ENCODE measurements at regions not wholly inside any gene's neighbourhood (a gene's known extent, or its start where the extent isn't known, plus 50 kb on each side); places are given as distances from the start of the nearest gene placed in this dataset.

DNA sequence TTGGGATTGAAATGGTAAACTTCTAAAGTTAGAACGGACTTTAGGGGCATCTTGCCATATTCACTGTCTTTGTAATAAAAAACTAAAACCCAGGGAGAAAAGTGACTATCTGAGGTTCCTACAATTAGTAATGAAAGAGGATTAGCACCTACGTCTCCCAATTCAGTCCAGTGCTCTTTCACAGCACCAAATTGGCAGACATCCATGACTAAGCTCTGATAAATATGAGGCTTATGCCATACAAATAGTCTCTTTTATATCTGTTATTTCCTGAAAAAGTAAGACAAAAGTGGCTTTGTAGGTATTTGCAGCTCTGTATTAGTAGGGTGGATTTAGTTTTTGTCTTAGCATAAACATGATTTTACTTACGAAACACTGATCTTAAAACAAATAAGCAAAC is 315.0 kb upstream of the NRIP1 start:
- Histone ChIP-seq H3K4me3 (no peak overlapping the region), H3K36me3 (no peaks in the 10 kb centered on the region), H3K9me3 (no peaks in the 10 kb centered on the region), H3K27ac (no peak overlapping the region), H3K4me1 (no peaks in the 10 kb centered on the region), H3K27me3 (no peaks in the 10 kb centered on the region)
- 78 to 82% methylated on average over 3 of the region's 3 CpGs for WGBS, 2 donors
- TF ChIP-seq, protein P1, sequence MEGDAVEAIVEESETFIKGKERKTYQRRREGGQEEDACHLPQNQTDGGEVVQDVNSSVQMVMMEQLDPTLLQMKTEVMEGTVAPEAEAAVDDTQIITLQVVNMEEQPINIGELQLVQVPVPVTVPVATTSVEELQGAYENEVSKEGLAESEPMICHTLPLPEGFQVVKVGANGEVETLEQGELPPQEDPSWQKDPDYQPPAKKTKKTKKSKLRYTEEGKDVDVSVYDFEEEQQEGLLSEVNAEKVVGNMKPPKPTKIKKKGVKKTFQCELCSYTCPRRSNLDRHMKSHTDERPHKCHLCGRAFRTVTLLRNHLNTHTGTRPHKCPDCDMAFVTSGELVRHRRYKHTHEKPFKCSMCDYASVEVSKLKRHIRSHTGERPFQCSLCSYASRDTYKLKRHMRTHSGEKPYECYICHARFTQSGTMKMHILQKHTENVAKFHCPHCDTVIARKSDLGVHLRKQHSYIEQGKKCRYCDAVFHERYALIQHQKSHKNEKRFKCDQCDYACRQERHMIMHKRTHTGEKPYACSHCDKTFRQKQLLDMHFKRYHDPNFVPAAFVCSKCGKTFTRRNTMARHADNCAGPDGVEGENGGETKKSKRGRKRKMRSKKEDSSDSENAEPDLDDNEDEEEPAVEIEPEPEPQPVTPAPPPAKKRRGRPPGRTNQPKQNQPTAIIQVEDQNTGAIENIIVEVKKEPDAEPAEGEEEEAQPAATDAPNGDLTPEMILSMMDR (IDR thresholded peaks at IDR 0.05) = no peak
- TF ChIP-seq EP300 (IDR thresholded peaks at IDR 0.05) = no peak
- no peak for TF ChIP-seq POLR2A (IDR thresholded peaks at IDR 0.05)
- TF ChIP-seq POLR2AphosphoS5 (IDR thresholded peaks at IDR 0.05) = no peak
- no peak for DNase-seq
- intact Hi-C loops (cut with DNase I) = no loop called here

DNA sequence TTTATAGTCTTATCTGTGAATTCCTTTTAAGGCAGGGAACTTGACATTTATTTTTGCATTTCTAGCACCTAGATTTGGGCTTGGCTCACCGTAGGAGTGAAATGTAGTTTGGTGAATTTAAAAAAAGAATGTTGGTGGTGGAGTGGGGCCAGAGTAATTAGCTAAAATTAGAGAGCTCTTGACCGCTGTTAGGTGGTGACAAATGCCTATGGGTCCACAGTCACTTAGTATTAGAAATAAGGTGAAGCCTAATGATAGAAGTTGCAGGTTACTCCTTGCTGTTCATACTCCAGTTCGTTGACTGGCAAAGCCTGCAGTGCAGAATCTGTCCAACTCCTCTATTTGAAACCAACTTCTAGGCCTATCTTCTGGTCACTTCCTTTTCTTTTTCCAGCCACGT is 318.8 kb upstream of the NRIP1 start:
- Histone ChIP-seq H3K36me3 (no peaks in the 10 kb centered on the region), H3K9me3 (no peaks in the 10 kb centered on the region), H3K4me1 (no peaks in the 10 kb centered on the region), H3K27ac (no peak overlapping the region), H3K4me3 (no peak overlapping the region), H3K27me3 (no peaks in the 10 kb centered on the region)
- TF ChIP-seq, protein P1 (IDR thresholded peaks at IDR 0.05) = no peak
- TF ChIP-seq POLR2AphosphoS5 (IDR thresholded peaks at IDR 0.05) = no peak
- TF ChIP-seq POLR2A (IDR thresholded peaks at IDR 0.05) = no peak
- no peak for TF ChIP-seq EP300 (IDR thresholded peaks at IDR 0.05)
- no peak for DNase-seq
- 82 to 88% methylated on average over 4 of the region's 4 CpGs for WGBS, 2 donors
- intact Hi-C loops (cut with DNase I) = no loop called here

DNA sequence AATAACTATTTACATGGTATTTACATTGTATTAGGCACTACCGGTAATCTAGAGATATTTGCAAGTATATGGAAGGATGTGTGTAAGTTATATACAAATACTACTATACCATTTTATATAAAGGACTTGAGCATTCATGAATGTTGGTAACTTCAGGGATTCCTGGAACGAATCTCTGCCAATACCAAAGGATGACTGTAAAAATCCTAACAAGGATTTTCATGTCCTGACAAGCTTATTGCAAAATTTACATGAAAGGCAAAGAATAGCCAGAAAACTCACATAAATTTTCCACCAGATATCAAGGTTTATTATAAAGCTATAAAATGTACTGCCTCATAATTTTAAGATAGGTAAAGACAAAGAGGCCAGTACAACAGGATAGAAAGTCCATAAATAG is 325.2 kb upstream of the NRIP1 start:
- TF ChIP-seq POLR2AphosphoS5 (IDR thresholded peaks at IDR 0.05) (no peak), EP300 (IDR thresholded peaks at IDR 0.05) (no peak), POLR2A (IDR thresholded peaks at IDR 0.05) (no peak)
- TF ChIP-seq, protein P1 (IDR thresholded peaks at IDR 0.05) = no peak
- Histone ChIP-seq H3K4me3 (no peak overlapping the region), H3K36me3 (no peaks in the 10 kb centered on the region), H3K4me1 (no peaks in the 10 kb centered on the region), H3K27ac (no peak overlapping the region), H3K9me3 (no peaks in the 10 kb centered on the region), H3K27me3 (no peaks in the 10 kb centered on the region)
- DNase-seq = no peak
- intact Hi-C loops (cut with DNase I) = no loop called here
- WGBS, 2 donors = 79 to 85% methylated on average over 2 of the region's 2 CpGs

DNA sequence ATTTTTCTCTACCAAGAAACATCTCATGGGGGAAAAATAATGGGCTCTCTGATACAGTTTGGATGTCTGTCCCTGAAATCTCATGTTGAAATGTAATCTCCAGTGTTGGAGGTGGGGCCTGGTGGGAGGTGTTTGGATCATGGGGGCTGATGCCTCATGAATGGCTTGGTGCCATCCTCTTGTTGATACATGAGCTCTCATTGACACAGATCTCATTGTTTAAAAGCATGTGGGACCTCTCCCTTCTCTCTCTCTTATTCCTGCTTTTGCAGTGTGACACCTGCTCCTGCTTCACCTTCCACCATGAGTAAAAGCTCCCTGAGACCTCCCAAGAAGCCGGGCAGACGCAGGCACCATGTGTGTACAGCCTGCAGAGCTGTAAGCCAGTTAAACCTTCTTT is 332.5 kb upstream of the NRIP1 start:
- Histone ChIP-seq H3K27me3 (no peaks in the 10 kb centered on the region), H3K4me1 (no peaks in the 10 kb centered on the region), H3K9me3 (no peaks in the 10 kb centered on the region), H3K4me3 (no peak overlapping the region), H3K27ac (no peak overlapping the region), H3K36me3 (no peaks in the 10 kb centered on the region)
- intact Hi-C loops (cut with DNase I) = no loop called here
- no peak for DNase-seq
- 91% methylated on average over 2 of the region's 2 CpGs for WGBS, 2 donors
- TF ChIP-seq POLR2A (IDR thresholded peaks at IDR 0.05) = no peak
- TF ChIP-seq, protein P1 (IDR thresholded peaks at IDR 0.05) = no peak
- TF ChIP-seq POLR2AphosphoS5 (IDR thresholded peaks at IDR 0.05) = no peak
- no peak for TF ChIP-seq EP300 (IDR thresholded peaks at IDR 0.05)

DNA sequence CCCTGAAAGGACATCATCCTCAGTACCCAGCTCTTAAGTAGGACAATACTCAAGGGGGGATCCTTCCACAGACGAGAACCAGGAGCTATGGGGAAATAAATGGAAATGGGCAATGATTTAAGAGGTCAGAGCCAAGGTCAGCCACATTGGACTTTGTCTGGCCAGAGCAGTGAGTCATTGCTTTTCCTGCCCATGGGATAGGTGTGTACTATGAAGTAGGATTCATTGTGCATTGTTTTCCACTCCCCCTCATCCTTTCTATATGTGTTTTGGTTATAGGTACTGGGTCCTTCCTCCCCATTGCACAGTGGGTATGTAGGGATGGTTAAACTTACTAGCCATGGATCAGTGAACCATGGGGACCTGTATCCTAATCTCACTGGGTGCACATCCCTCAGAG is 328.9 kb upstream of the USP25 start:
- Histone ChIP-seq H3K27ac (no peak overlapping the region), H3K36me3 (no peaks in the 10 kb centered on the region), H3K4me1 (no peaks in the 10 kb centered on the region), H3K27me3 (no peaks in the 10 kb centered on the region), H3K9me3 (no peaks in the 10 kb centered on the region), H3K4me3 (no peak overlapping the region)
- TF ChIP-seq EP300 (IDR thresholded peaks at IDR 0.05) = no peak
- no peak for TF ChIP-seq POLR2A (IDR thresholded peaks at IDR 0.05)
- TF ChIP-seq, protein P1 (IDR thresholded peaks at IDR 0.05) = no peak
- no peak for TF ChIP-seq POLR2AphosphoS5 (IDR thresholded peaks at IDR 0.05)
- intact Hi-C loops (cut with DNase I) = no loop called here
- 82 to 88% methylated on average over 1 of the region's 1 CpG for WGBS, 2 donors
- no peak for DNase-seq
